Fibroblast of skin of scalp (primary cell): ENCODE measurements at regions not wholly inside any gene's neighbourhood (a gene's known extent, or its start where the extent isn't known, plus 50 kb on each side); places are given as distances from the start of the nearest gene placed in this dataset.
A peak's percentile ranks its signal among the peaks of the same experiment; 100 is the strongest.
"Not testable (repeated sequence)": the region's sequence is repeated elsewhere in the genome, so short reads cannot be mapped to it uniquely, and the experiment has no call there.

ENCODE experiments used
- DNase-seq: peaks from one replicate; pipeline ENCODE4 v3.0.0-alpha.2; 2013

GRCh38 chr5:60439552-60439951, 260.4 kb downstream of the DEPDC1B start:
- no peak for DNase-seq

- DNase-seq: no peak
Observed at GRCh38 chr5:60437308-60437707, 262.7 kb downstream of the DEPDC1B start.

- no peak for DNase-seq
Observed at GRCh38 chr5:60436518-60436917, 263.4 kb downstream of the DEPDC1B start.

- DNase-seq: no peak
Observed at GRCh38 chr5:60435808-60436207, 264.2 kb downstream of the DEPDC1B start.

- DNase-seq: not testable (repeated sequence)
Observed at GRCh38 chr5:60426189-60426588, 273.8 kb downstream of the DEPDC1B start.

- DNase-seq: not testable (repeated sequence)
Observed at GRCh38 chr5:60420773-60421172, 279.2 kb downstream of the DEPDC1B start.

- no peak for DNase-seq
Observed at GRCh38 chr5:60417500-60418181, 282.3 kb downstream of the DEPDC1B start.

GRCh38 chr5:60415443-60415842, 284.5 kb downstream of the DEPDC1B start:
- DNase-seq: no peak

- no peak for DNase-seq
Observed at GRCh38 chr5:60410427-60410826, 289.5 kb downstream of the DEPDC1B start.

- DNase-seq: no peak
Observed at GRCh38 chr5:60404171-60404570, 295.8 kb downstream of the DEPDC1B start.

GRCh38 chr5:60403343-60404006, 296.5 kb downstream of the DEPDC1B start:
- no peak for DNase-seq

- DNase-seq: no peak
Observed at GRCh38 chr5:60402161-60402785, 297.7 kb downstream of the DEPDC1B start.

- DNase-seq: no peak
Observed at GRCh38 chr5:60401526-60401925, 298.4 kb downstream of the DEPDC1B start.

- DNase-seq: no peak
Observed at GRCh38 chr5:60399507-60399906, 300.5 kb downstream of the DEPDC1B start.

GRCh38 chr5:60395712-60396329, 304.1 kb downstream of the DEPDC1B start:
- no peak for DNase-seq

GRCh38 chr5:60387051-60387440, 312.9 kb downstream of the DEPDC1B start:
- no peak for DNase-seq

- DNase-seq: no peak
Observed at GRCh38 chr5:60386436-60387050, 313.4 kb downstream of the DEPDC1B start.

GRCh38 chr5:60382716-60383115, 317.2 kb downstream of the DEPDC1B start:
- peak; percentile 53 for DNase-seq

- DNase-seq: no peak
Observed at GRCh38 chr5:60379907-60380306, 320.1 kb downstream of the DEPDC1B start.

GRCh38 chr5:60377826-60378225, 322.1 kb downstream of the DEPDC1B start:
- DNase-seq: peak; percentile 56

- no peak for DNase-seq
Observed at GRCh38 chr5:60376860-60377259, 323.1 kb downstream of the DEPDC1B start.

- no peak for DNase-seq
Observed at GRCh38 chr5:60374409-60374808, 325.6 kb downstream of the DEPDC1B start.

GRCh38 chr5:60372786-60373185, 327.2 kb downstream of the DEPDC1B start:
- no peak for DNase-seq
